DND-41 (cell line): ENCODE measurements at regions not wholly inside any gene's neighbourhood (a gene's known extent, or its start where the extent isn't known, plus 50 kb on each side); places are given as distances from the start of the nearest gene placed in this dataset.

Experiments used
- ATAC-seq: fragments of 200-7000 bp; cut with Tn5 transposase; 3 replicates; pipeline ENCODE4 v1.9.1; 2021; ENCODE audit warnings: low read depth; ENCODE audit not compliant: insufficient read depth
- DNase-seq: peaks from one replicate; pipeline ENCODE4 v3.0.0-alpha.2; 2020
- H2AFZ ChIP-seq: 2 replicates; pipeline ENCODE4 v1.6.0; 2012; ENCODE audit warnings: low read depth, low read length
- H3K27ac ChIP-seq: 2 replicates; pipeline ENCODE4 v1.5.1; 2012; ENCODE audit warnings: low read length, inconsistent platforms
- H3K27me3 ChIP-seq: fragments of 200-600 bp; sonication (generic); 2 replicates; pipeline ENCODE4 v1.6.0; 2012; ENCODE audit warnings: low read length, mild to moderate bottlenecking, inconsistent platforms; ENCODE audit not compliant: insufficient read depth, poor library complexity
- H3K36me3 ChIP-seq: 2 replicates; pipeline ENCODE4 v1.5.1; 2012; ENCODE audit warnings: low read length, inconsistent platforms; ENCODE audit not compliant: insufficient read depth
- H3K4me1 ChIP-seq: 2 replicates; pipeline ENCODE4 v1.5.1; 2012; ENCODE audit warnings: mild to moderate bottlenecking, low read length; ENCODE audit not compliant: insufficient read depth
- H3K4me2 ChIP-seq: 2 replicates; pipeline ENCODE4 v1.6.0; 2012; ENCODE audit warnings: mild to moderate bottlenecking, moderate library complexity, low read length, inconsistent platforms; ENCODE audit not compliant: insufficient read depth
- H3K4me3 ChIP-seq, 2 experiments: fragments of 200-600 bp in 1 of 2; shearing (Covaris generic) in 1 of 2; 2 replicates each; pipeline ENCODE4 v1.5.1; 2012 to 2016; ENCODE audit warnings: inconsistent platforms in 2 of 2, low read length in 2 of 2, mild to moderate bottlenecking in 2 of 2, low read depth in 1 of 2, moderate library complexity in 1 of 2
- H3K79me2 ChIP-seq: 2 replicates; pipeline ENCODE4 v1.6.0; 2012; ENCODE audit warnings: low read length, inconsistent platforms; ENCODE audit not compliant: insufficient read depth
- H3K9ac ChIP-seq: 2 replicates; pipeline ENCODE4 v1.6.0; 2012; ENCODE audit warnings: low read depth, mild to moderate bottlenecking, inconsistent platforms, low read length, moderate library complexity
- H3K9me3 ChIP-seq: 2 replicates; pipeline ENCODE4 v1.5.1; 2012; ENCODE audit warnings: low read length, moderate library complexity, mild to moderate bottlenecking, inconsistent platforms; ENCODE audit not compliant: insufficient read depth, severe bottlenecking
- H4K20me1 ChIP-seq: 2 replicates; pipeline ENCODE4 v1.6.0; 2012; ENCODE audit warnings: low read length; ENCODE audit not compliant: insufficient read depth
- EZH2 ChIP-seq: IDR thresholded peaks from 3 replicates; pipeline ENCODE4 v1.6.1; 2012; ENCODE audit warnings: borderline replicate concordance, low read depth, mild to moderate bottlenecking, moderate library complexity, low read length, inconsistent platforms; ENCODE audit not compliant: severe bottlenecking
- TF ChIP-seq, protein P1 (sequence below): IDR thresholded peaks from 2 replicates; pipeline ENCODE4 v1.5.1; 2012; ENCODE audit warnings: borderline replicate concordance, low read length, moderate library complexity, mild to moderate bottlenecking; ENCODE audit not compliant: poor library complexity, severe bottlenecking; ENCODE audit errors: extremely low read depth

DNA sequence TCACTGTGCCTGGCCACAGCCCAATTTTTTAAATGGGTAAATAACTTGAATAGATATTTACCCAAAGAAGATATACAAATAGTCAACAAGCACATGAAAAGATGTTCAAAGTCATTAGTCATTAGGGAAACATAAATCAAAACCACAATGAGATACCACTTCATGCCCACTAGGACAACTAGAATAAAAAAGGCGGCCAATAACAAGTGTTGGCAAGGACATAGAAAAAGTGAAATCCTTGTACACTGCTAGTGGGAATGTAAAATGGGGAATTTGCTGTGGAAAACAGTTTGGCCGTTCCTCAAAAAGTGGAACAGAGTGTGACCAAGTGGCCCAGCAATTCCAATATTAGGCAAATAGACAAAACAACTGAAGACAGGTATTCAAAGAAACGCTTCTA, 270.1 kb downstream of the TFCP2L1 start:
- no peak for DNase-seq
- ATAC-seq: no peak

DNA sequence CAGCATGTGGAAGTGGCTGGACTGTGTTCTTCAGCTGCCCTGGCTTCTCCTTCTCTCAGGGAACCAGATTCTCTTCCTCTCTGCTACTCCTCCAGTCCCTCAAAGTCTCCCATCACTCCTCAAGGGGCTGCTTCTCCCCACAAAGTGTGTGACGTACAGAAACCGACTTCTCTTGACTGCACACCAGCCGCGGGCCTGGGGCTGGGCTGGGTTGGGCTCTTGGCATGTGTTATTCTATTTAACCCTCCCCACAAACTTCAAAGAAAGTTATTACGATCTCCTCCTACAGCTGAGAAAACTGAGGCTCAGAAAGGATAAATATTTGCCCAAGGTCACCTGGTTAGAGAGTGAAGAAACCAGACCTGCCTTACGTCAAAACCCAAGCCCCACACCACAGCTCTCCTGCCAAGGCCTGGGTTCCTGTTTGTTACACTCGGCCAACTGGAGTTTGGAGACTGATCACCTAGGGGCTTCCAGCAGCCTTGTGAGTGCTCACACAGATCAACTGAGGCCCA, 269.0 kb downstream of the TFCP2L1 start:
- DNase-seq: no peak
- H3K4me3 ChIP-seq: no peak overlapping the region
- no peak overlapping the region for H3K27ac ChIP-seq
- no peak overlapping the region for H2AFZ ChIP-seq
- no peaks in the 10 kb centered on the region for H3K36me3 ChIP-seq
- H3K4me2 ChIP-seq: no peak overlapping the region
- H3K9ac ChIP-seq: no peak overlapping the region
- no peaks in the 10 kb centered on the region for H3K9me3 ChIP-seq
- H3K79me2 ChIP-seq: no peaks in the 10 kb centered on the region
- no peaks in the 10 kb centered on the region for H4K20me1 ChIP-seq
- no peaks in the 10 kb centered on the region for H3K4me1 ChIP-seq
- TF ChIP-seq, protein P1, sequence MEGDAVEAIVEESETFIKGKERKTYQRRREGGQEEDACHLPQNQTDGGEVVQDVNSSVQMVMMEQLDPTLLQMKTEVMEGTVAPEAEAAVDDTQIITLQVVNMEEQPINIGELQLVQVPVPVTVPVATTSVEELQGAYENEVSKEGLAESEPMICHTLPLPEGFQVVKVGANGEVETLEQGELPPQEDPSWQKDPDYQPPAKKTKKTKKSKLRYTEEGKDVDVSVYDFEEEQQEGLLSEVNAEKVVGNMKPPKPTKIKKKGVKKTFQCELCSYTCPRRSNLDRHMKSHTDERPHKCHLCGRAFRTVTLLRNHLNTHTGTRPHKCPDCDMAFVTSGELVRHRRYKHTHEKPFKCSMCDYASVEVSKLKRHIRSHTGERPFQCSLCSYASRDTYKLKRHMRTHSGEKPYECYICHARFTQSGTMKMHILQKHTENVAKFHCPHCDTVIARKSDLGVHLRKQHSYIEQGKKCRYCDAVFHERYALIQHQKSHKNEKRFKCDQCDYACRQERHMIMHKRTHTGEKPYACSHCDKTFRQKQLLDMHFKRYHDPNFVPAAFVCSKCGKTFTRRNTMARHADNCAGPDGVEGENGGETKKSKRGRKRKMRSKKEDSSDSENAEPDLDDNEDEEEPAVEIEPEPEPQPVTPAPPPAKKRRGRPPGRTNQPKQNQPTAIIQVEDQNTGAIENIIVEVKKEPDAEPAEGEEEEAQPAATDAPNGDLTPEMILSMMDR: no peak
- no peak for TF ChIP-seq EZH2
- no peak for ATAC-seq
- H3K27me3 ChIP-seq: peaks cover 6% of the 10 kb centered on the region

More for the DNA sequence above, 270.1 kb downstream of the TFCP2L1 start:
- Histone ChIP-seq H3K9me3 (no peaks in the 10 kb centered on the region), H4K20me1 (no peaks in the 10 kb centered on the region), H3K4me2 (no peak overlapping the region), H3K4me3 (no peak overlapping the region), H3K9ac (no peak overlapping the region), H3K27me3 (peaks cover 6% of the 10 kb centered on the region), H3K79me2 (no peaks in the 10 kb centered on the region), H3K4me1 (no peaks in the 10 kb centered on the region), H2AFZ (no peak overlapping the region), H3K27ac (no peak overlapping the region), H3K36me3 (no peaks in the 10 kb centered on the region)
- TF ChIP-seq EZH2: no peak
- TF ChIP-seq, protein P1: no peak

DNA sequence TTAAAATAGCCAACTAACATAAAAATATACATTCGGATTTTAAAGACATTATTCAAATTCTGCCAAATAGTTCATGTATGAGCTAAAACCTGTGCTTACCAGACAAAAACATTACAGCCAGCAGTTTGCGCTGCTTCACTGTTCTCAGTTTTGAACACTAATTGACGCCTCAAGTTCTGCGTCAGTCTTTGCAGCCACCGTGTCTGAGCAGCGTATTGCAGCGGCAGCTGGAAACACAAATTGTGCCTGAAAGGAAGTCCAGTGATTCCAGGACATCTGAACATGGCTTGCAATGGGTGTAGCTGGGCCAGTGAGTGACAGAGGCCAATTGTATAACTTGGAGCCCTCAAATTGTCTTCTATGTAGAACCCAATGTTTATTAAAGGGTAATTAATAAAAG, 267.6 kb downstream of the TFCP2L1 start:
- Histone ChIP-seq H3K9ac (no peak overlapping the region), H3K27me3 (peaks cover 6% of the 10 kb centered on the region), H3K4me3 (no peak overlapping the region), H2AFZ (no peak overlapping the region), H3K9me3 (no peaks in the 10 kb centered on the region), H3K27ac (no peak overlapping the region), H3K36me3 (no peaks in the 10 kb centered on the region), H3K4me1 (no peaks in the 10 kb centered on the region), H4K20me1 (no peaks in the 10 kb centered on the region), H3K79me2 (no peaks in the 10 kb centered on the region), H3K4me2 (no peak overlapping the region)
- ATAC-seq (no peak), DNase-seq (no peak)
- TF ChIP-seq, protein P1: no peak
- TF ChIP-seq EZH2: no peak
